Hematopoietic multipotent progenitor cell treated with erythropoietin and hydrocortisone succinate and interleukin-3 and kit ligand, for 4 days (in vitro differentiated cells): ENCODE measurements at regions not wholly inside any gene's neighbourhood (a gene's known extent, or its start where the extent isn't known, plus 50 kb on each side); places are given as distances from the start of the nearest gene placed in this dataset.
"Not testable (repeated sequence)": the region's sequence is repeated elsewhere in the genome, so short reads cannot be mapped to it uniquely, and the experiment has no call there.

Experiments
- DNase-seq: peaks from one replicate; pipeline ENCODE4 v3.0.0-alpha.2; 2015

DNA sequence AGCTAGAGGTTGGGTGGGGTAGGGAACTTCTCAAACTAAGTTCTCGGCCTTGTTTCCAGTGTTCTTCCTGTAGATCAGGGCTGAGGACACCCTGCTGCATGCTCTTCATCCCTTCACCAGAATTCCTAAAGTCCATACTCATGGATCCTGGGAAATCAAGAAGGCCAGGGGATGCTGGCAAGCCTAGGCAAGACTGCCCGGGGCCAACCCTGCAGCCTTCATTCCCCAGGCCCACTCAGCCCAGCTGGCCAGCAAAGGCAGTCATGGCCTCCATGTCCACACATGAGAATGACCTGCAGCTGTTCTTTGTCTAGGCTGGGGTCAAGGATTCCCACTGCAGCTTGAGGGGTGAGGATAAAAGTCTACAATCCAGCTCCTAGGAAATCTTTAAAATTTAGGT is 109.3 kb upstream of the ETV6 start:
- DNase-seq, result no peak

DNA sequence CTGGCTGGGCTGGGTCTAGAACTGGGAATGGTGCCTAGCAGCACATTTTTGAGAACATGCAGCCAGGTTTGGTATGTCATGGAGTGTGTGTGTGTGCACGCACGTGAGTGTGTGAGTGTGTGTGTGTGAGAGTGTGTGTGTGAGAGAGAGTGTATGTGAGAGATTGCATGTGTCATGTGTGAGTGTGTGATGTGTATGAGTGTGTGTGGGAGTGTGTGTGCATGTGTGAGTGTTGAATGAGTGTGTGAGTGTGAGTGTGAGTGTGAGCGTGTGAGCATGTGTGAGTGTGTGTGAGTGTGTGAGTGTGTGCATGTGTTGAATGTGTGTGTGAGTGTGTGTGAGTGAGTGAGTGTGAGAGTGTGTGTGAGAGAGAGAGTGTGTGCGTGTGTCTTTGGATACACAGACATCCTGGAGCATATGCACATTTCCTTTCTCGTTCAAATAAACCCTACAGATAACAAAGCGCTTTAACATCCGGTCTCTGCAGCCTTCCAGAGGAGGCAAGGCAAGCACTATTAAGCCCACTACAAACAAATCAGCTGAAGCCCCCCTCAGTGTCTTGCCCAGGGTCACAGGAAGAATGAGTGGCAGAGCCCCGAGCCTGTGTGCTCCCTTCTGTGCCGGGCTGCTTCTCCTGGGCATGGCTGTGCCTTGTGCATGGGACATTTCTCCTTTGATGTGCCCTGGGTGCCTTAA is 108.7 kb upstream of the ETV6 start:
- DNase-seq, result no peak

DNA sequence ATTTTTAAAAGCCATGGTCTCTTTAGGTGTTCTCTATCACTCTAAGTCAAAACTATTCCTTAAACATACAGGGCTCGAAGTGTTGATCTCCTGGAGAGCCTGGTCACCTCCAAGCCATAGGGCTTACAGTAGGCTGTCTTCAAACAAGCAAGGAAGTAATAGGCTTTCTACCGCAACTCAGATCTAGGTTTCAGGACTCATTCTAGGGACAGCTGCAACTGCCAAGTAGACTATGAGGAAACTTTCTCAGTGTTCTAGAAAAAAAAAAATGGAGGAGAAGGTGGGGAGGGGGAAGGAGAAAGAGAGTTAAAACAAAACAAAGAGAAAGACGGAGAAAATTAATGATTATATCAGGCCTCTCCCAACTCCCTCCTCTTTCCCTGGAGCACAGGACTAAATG is 106.9 kb upstream of the ETV6 start:
- peak; percentile 16 for DNase-seq

DNA sequence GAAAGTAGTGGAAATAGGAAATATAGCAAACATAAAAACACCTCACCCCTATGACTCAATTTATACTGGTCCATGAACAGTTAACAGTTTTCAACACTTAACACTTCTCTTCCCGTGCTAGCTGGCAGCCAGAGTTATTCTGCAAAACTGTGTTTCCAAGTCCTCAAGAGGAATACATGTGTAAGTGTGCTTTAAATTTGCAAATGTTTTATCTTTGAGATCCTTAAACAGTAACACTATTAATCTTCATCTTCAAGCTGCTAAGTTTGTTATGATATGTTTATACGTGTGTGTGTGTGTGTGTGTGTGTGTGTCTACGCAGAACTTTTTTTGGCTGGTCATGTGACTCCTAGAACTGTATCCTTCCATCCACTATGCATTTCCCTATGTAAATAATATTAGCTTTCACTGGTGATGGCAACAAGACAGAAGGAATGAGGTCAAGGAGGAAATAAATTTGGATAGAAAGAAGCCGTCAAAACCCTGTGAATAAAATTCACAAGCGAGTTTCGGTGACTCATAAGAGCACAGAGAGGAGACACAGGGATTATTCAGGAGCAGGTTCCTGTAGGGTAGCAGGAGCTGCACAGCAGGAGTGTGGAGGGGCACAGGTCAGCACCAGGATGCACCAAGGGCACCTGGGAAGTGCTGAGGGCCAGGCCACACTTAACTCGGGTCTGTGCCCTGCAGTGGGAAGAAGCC is 105.9 kb upstream of the ETV6 start:
- no peak for DNase-seq

DNA sequence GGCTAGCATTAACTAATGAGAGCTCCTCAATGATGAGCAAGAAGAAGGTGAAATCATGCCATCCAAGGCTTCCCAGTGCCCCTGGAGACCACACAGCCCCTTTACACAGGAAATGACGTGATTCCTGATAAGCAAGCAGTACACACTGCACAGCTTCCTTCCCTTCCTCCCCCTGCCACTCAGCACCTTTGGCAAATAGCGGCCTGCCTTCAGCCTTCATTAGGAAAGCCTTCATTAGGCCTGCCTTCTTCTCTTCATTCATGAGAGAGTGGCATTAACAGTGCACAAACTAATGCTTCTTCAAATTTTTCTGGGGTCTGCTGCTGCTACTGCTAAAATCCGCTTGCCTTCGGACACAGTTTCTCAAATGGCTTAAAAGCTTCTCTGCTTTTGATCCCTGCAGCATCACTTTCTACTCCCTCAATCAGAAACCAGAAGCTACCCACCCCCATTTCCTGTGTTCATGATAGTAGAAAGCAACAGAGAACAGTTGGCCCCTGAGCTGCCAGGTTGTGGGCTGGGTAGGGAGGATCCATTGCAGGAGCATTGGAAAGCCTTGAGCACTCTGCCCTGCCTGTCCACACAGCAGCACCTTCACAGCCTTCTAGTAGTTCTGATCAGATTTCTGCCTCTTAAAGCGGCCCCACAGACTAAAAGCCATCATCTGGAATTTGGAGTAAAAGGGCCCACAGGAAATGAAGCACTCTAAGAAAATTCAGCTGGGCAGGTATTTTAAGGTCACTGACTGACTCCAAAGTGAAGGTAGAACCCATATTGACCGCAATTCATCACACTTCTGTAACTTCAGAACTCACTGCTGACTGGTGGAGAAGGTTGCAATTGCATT is 103.8 kb upstream of the ETV6 start:
- peak; percentile 85 for DNase-seq

DNA sequence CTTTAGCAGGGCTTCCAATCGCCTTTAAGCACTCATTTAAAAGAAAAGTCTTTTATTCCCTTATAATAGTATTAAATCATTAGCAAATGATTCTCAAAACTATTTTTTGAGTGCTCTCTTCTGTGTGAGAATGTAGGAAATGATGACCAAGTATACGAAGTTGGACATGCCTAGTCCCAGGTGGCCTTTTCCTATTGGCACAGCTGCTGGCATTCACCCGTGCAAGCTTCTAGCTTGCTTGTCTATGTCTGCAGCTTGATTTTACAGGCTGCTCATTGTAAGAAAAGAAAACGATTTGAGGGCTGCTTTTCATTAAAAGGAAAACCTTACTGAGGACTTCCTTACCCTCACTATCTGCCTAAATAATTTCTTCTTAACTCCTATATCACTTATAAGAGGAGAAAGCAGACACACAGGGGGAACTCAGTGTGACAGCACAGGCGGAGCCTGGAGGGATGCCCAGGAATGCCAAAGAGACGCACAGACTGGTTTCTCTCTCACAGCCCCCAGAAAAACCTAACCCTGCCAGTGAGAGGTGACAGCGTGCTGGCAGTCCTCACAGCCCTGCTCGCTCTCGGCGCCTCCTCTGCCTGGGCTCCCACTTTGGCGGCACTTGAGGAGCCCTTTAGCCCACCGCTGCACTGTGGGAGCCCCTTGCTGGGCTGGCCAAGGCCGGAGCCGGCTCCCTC is 102.7 kb upstream of the ETV6 start:
- DNase-seq, result not testable (repeated sequence)

- DNase-seq, result not testable (repeated sequence)
Observed at GRCh38 chr12:11547271-11547646, 102.2 kb upstream of the ETV6 start.

DNA sequence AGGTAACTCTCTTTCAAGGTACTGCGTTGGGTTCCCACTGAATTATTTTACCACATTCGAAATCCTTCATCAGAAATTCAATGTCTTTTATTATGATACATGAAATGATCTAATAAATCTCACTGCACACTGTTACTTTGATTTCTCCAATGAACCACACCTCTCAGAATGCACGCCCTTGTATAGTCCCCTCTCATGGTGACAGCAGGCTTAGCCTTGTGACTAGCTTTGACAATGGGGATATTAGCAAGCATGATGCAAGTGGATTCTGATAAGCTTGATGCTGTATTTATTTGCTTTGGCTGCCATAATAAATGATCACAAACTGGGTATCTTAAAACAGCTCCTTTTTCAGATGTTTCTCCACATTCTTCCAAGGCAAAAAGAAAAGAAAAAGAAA is 100.4 kb upstream of the ETV6 start:
- no peak for DNase-seq

DNA sequence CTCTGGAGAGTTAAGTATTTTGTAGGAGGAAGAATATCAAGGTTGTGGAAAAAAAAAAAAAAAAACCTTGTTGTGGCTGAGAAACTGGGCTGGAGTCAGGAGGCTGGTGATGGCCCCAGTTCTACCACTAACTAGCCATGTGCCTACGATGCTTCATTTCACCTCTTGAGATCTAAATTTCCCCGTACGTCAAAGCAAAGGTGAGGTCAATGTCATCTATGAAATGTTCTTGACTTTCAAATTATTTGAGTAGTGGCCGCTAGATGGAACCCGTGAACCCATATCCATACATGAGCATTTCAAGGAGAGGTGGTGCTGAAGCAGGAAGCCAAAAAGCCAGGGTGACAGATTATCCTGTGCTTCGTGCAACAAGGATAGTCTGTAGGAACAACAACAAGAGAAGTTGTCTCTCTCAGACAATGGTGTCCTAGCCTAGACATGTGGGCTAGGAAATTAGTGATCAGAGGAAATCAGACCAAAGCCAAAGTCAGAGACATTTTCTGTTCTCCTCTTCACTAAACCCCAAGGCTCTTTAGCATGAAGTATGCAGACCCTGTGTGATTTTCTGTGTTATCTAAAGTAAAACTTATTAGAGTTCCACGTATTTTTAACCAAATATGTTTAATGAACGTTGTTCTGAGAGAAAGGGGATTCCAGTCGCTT is 95.5 kb upstream of the ETV6 start:
- peak; percentile 86 for DNase-seq

DNA sequence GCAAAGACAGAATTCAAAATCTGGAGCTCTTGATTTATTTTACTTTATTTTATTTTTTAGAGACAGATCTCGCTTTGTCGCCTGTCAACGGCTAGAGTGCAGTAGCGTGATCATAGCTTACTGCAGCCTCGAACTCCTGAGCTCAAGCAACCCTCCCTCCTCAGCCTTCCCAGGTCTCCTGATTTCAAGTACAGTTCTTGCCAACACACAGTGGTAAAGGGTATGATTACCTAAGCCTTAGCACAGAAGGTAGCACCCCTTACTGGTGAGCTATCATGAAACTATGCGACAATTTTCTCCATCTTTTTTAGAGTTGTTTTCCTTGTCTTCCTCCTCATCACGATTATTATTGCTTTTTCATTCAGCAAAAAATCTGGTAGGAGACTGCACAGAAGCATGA is 94.3 kb upstream of the ETV6 start:
- no peak for DNase-seq

DNA sequence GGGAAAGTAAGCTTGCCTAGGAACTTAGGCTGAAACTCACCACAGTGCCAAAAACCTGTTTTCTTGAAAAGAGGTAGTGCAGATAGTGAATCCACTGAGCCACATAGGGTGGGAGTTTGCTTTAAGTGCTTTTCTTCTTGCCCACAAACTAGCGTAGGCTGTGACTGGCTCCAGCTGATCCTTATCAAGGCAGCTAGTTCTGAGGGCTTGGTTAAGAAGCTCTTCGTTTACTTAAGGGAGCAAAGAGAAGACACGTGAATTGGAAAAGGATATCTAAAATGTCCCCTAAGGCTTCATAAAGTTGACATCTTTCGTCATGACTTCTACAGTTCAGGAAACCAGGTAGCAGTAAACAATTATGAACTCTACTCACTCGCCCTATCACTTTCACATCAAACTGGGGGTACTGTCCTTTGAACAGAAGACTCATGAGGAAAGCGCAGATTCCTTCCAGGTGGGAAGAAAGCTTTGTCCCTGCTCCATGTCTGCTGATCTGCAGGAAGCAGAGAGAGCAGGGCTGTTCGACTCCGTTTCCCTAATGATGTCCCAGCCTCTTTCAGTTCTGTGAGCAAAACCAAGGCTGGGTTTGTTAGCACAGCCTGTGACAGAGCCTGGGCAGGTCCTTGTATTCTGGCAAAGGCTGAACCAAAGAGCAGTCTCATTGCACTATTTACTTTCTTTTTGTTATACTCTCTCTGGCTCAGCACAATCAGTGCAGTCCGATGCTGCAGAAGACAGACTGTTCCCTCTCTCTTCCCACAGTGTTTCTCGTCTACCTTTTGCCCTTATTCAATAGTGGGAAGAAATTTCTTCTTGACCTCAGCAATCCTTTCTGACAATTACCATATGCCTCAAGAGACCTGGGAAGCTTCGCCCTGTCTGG is 93.5 kb upstream of the ETV6 start:
- DNase-seq, result peak; percentile 81

GRCh38 chr12:11556682-11557081 is 92.8 kb upstream of the ETV6 start:
- no peak for DNase-seq

GRCh38 chr12:11559626-11560340 is 89.7 kb upstream of the ETV6 start:
- no peak for DNase-seq

DNA sequence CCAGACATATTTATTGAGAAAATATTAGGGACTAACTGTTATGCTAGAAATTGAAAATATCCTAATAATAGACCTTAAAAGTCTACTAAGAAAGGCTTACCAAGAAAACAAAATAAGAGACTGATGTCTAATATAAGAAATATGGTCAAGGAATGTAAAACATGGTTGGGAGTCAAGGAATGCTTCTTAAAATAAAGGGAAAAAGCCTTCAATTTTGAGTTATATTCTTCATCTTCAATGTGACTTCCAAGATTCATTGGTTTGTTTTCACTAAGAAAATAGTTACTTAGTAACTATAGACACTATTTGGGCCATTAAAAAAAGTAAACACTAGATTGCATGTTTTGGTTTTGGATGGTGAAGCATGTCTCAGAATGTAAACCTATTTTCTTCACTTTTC is 88.1 kb upstream of the ETV6 start:
- no peak for DNase-seq

GRCh38 chr12:11563785-11564739 is 85.4 kb upstream of the ETV6 start:
- no peak for DNase-seq

- DNase-seq, result no peak
Observed at GRCh38 chr12:11564984-11565651, 84.4 kb upstream of the ETV6 start.

- no peak for DNase-seq
Observed at GRCh38 chr12:11565752-11566151, 83.7 kb upstream of the ETV6 start.

DNA sequence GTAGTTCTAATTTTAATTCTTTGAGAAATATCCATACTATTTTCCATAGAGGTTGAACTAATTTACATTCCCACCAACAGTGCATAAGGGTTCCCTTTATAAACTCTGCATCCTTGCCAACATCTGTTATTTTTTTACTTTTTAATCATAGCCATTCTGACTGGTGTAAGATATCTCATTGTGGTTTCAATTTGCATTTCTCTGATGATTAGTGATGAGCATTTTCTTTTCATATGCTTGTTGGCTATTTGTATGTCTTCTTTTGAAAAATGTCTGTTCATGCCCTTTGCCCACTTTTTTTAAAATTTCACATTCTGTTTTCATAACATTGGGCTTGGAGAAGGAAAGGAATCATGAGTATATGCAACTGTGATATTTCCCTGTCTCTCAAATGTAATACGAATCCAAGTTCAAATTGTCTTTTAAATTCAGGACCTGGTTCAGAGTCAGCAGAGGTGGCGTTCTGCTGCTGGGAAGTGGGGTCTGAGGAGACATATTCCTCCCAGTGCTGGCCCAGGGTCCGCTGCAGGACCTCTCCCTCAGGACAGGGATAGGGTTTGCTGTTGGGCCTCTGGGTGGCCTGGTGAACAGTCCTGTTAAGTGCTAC is 81.2 kb upstream of the ETV6 start:
- no peak for DNase-seq
